ENCODE measurements at regions not wholly inside any gene's neighbourhood (a gene's known extent, or its start where the extent isn't known, plus 50 kb on each side); places are given as distances from the start of the nearest gene placed in this dataset.

DNA sequence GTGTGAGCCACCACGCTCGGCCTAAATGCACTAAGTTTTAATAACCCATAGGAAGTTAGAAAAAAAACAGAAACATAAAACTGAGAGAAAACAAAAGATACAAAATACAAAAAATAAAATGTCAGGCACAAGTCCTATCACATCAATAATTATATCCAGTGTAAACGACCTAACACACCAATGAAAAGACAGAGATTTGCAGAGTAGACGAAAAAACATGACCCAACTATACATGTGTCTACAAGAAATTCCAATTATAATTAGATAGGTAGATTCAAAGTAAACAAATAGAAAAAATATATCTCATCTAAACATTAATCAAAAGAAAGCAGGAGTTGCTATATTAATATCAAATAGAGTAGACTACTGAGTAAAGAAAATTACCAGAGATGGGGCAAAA lies 69.4 kb upstream of the NUDT4 start:
- H3K79me2 ChIP-seq (replicated peaks; ENCODE audit: insufficient read depth, low read length) = no peaks in the 10 kb centered on the region
- H3K4me2 ChIP-seq (ENCODE audit: low read length) = no peak overlapping the region
- no peaks in the 10 kb centered on the region for H3K9me2 ChIP-seq (ENCODE audit: insufficient read depth, low read length)
- no peaks in the 10 kb centered on the region for H3K36me3 ChIP-seq (ENCODE audit: insufficient read depth, low read length)
- no peaks in the 10 kb centered on the region for H4K20me1 ChIP-seq (ENCODE audit: insufficient read depth)
- H3K9ac ChIP-seq (ENCODE audit: low read length) = no peak overlapping the region
- H3K4me3 ChIP-seq (ENCODE audit: low read length) = no peak overlapping the region
- no peak overlapping the region for H3K27ac ChIP-seq (ENCODE audit: low read length)
- no peaks in the 10 kb centered on the region for H3K27me3 ChIP-seq (ENCODE audit: insufficient read depth, low read depth, low read length)
- H2AFZ ChIP-seq (ENCODE audit: low read depth, low read length) = no peak overlapping the region
- H3F3A ChIP-seq (ENCODE audit: insufficient read depth, low read length, poor library complexity, severe bottlenecking) = no peaks in the 10 kb centered on the region
- TF ChIP-seq RAD21 (conservative IDR thresholded peaks at IDR 0.05) (no peak), TAF1 (IDR thresholded peaks at IDR 0.05; ENCODE audit: low read depth) (no peak), MXI1 (conservative IDR thresholded peaks at IDR 0.05; ENCODE audit: poor library complexity, severe bottlenecking) (no peak), EP300 (conservative IDR thresholded peaks at IDR 0.05; ENCODE audit: poor library complexity, severe bottlenecking) (no peak), EZH2 (IDR thresholded peaks at IDR 0.05; ENCODE audit: borderline replicate concordance, insufficient read depth, low read length, poor library complexity, severe bottlenecking) (no peak), SMC3 (conservative IDR thresholded peaks at IDR 0.05; ENCODE audit: poor library complexity) (no peak), POLR2AphosphoS5 (IDR thresholded peaks at IDR 0.05) (no peak)
- TF ChIP-seq, protein P1, sequence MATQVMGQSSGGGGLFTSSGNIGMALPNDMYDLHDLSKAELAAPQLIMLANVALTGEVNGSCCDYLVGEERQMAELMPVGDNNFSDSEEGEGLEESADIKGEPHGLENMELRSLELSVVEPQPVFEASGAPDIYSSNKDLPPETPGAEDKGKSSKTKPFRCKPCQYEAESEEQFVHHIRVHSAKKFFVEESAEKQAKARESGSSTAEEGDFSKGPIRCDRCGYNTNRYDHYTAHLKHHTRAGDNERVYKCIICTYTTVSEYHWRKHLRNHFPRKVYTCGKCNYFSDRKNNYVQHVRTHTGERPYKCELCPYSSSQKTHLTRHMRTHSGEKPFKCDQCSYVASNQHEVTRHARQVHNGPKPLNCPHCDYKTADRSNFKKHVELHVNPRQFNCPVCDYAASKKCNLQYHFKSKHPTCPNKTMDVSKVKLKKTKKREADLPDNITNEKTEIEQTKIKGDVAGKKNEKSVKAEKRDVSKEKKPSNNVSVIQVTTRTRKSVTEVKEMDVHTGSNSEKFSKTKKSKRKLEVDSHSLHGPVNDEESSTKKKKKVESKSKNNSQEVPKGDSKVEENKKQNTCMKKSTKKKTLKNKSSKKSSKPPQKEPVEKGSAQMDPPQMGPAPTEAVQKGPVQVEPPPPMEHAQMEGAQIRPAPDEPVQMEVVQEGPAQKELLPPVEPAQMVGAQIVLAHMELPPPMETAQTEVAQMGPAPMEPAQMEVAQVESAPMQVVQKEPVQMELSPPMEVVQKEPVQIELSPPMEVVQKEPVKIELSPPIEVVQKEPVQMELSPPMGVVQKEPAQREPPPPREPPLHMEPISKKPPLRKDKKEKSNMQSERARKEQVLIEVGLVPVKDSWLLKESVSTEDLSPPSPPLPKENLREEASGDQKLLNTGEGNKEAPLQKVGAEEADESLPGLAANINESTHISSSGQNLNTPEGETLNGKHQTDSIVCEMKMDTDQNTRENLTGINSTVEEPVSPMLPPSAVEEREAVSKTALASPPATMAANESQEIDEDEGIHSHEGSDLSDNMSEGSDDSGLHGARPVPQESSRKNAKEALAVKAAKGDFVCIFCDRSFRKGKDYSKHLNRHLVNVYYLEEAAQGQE (IDR thresholded peaks at IDR 0.05; ENCODE audit: borderline replicate concordance) = no peak
- TF ChIP-seq, protein P2, sequence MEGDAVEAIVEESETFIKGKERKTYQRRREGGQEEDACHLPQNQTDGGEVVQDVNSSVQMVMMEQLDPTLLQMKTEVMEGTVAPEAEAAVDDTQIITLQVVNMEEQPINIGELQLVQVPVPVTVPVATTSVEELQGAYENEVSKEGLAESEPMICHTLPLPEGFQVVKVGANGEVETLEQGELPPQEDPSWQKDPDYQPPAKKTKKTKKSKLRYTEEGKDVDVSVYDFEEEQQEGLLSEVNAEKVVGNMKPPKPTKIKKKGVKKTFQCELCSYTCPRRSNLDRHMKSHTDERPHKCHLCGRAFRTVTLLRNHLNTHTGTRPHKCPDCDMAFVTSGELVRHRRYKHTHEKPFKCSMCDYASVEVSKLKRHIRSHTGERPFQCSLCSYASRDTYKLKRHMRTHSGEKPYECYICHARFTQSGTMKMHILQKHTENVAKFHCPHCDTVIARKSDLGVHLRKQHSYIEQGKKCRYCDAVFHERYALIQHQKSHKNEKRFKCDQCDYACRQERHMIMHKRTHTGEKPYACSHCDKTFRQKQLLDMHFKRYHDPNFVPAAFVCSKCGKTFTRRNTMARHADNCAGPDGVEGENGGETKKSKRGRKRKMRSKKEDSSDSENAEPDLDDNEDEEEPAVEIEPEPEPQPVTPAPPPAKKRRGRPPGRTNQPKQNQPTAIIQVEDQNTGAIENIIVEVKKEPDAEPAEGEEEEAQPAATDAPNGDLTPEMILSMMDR (IDR thresholded peaks at IDR 0.05; ENCODE audit: poor library complexity, severe bottlenecking) = no peak
- no peaks in the 10 kb centered on the region for H3K9me3 ChIP-seq (ENCODE audit: low read length)

DNA sequence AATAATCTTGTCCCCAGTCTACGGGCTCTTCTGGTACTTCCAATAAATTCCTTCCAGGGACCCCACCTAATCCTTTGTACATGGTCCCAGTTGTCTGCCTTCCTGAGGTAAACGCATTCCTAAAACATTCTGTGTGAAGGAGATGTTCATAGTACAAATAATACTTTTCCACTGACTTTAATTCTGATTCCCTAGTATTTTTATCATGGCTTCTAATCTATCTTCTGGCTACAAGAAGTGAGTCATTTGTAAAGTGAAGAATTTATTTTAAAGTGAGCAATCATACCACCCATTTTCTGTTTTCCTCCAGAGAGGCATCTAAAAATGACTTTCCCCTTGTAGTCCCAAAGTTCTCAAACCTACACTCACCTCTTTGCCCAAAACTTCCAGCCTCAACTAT lies 65.9 kb upstream of the NUDT4 start:
- no peak overlapping the region for H3K4me2 ChIP-seq (ENCODE audit: low read length)
- H4K20me1 ChIP-seq (ENCODE audit: insufficient read depth) = no peaks in the 10 kb centered on the region
- H3K9me2 ChIP-seq (ENCODE audit: insufficient read depth, low read length) = no peaks in the 10 kb centered on the region
- H3K9ac ChIP-seq (ENCODE audit: low read length) = no peak overlapping the region
- TF ChIP-seq TAF1 (IDR thresholded peaks at IDR 0.05; ENCODE audit: low read depth) = no peak
- no peak for TF ChIP-seq POLR2AphosphoS5 (IDR thresholded peaks at IDR 0.05)
- no peak for TF ChIP-seq SMC3 (conservative IDR thresholded peaks at IDR 0.05; ENCODE audit: poor library complexity)
- no peak for TF ChIP-seq RAD21 (conservative IDR thresholded peaks at IDR 0.05)
- TF ChIP-seq, protein P1 (IDR thresholded peaks at IDR 0.05; ENCODE audit: borderline replicate concordance) = no peak
- TF ChIP-seq EZH2 (IDR thresholded peaks at IDR 0.05; ENCODE audit: borderline replicate concordance, insufficient read depth, low read length, poor library complexity, severe bottlenecking) = no peak
- TF ChIP-seq MXI1 (conservative IDR thresholded peaks at IDR 0.05; ENCODE audit: poor library complexity, severe bottlenecking) = no peak
- no peak for TF ChIP-seq EP300 (conservative IDR thresholded peaks at IDR 0.05; ENCODE audit: poor library complexity, severe bottlenecking)
- TF ChIP-seq, protein P2 (IDR thresholded peaks at IDR 0.05; ENCODE audit: poor library complexity, severe bottlenecking) = no peak
- H3F3A ChIP-seq (ENCODE audit: insufficient read depth, low read length, poor library complexity, severe bottlenecking) = no peaks in the 10 kb centered on the region
- H3K79me2 ChIP-seq (replicated peaks; ENCODE audit: insufficient read depth, low read length) = no peaks in the 10 kb centered on the region
- no peak overlapping the region for H3K27ac ChIP-seq (ENCODE audit: low read length)
- no peaks in the 10 kb centered on the region for H3K9me3 ChIP-seq (ENCODE audit: low read length)
- H2AFZ ChIP-seq (ENCODE audit: low read depth, low read length) = no peak overlapping the region
- H3K36me3 ChIP-seq (ENCODE audit: insufficient read depth, low read length) = no peaks in the 10 kb centered on the region
- H3K4me3 ChIP-seq (ENCODE audit: low read length) = no peak overlapping the region
- no peaks in the 10 kb centered on the region for H3K27me3 ChIP-seq (ENCODE audit: insufficient read depth, low read depth, low read length)

All from neural cell (in vitro differentiated cells).